DND-41 (cell line): ENCODE measurements at regions not wholly inside any gene's neighbourhood (a gene's known extent, or its start where the extent isn't known, plus 50 kb on each side); places are given as distances from the start of the nearest gene placed in this dataset.

Source experiments
- CTCF ChIP-seq: IDR thresholded peaks from 2 replicates; pipeline ENCODE4 v1.5.1; 2012; ENCODE audit warnings: borderline replicate concordance, low read length, moderate library complexity, mild to moderate bottlenecking; ENCODE audit not compliant: poor library complexity, severe bottlenecking; ENCODE audit errors: extremely low read depth
- EZH2 ChIP-seq: IDR thresholded peaks from 3 replicates; pipeline ENCODE4 v1.6.1; 2012; ENCODE audit warnings: borderline replicate concordance, low read depth, mild to moderate bottlenecking, moderate library complexity, low read length, inconsistent platforms; ENCODE audit not compliant: severe bottlenecking

DNA sequence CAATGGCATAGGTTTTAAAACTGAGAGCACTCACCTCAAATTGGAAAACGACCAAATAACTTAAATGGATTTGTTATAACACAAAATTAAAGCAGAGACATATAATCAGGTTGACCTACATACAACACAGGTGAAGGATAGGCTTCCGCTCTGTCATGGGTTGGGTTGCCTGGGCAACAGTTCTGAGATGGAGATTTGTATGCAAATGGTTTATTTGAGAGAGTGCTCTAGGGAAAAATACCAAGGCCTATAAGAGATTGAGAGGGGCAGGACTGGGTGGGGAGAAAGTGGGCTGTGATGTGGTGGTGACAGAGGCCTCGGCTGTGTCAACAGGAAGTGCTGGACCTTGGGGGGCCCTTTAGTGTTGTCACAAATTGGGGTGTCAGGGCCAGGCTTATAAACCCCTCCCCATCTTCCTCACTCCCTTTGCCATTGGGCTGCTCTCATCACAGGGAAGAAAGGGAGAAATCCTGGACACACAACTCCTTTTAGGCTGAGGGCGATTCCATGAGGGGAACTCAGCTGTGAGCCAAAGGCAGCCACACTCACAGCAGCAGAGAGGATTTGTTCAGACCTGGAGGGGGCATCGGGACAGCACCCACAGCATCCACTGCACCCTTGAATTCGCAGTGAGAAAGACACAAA is 105.4 kb upstream of the LYZL1 start:
- TF ChIP-seq CTCF: no peak
- TF ChIP-seq EZH2: no peak
